ENCODE measurements at regions not wholly inside any gene's neighbourhood (a gene's known extent, or its start where the extent isn't known, plus 50 kb on each side); places are given as distances from the start of the nearest gene placed in this dataset.
"Not testable (repeated sequence)": the region's sequence is repeated elsewhere in the genome, so short reads cannot be mapped to it uniquely, and the experiment has no call there.

DNA sequence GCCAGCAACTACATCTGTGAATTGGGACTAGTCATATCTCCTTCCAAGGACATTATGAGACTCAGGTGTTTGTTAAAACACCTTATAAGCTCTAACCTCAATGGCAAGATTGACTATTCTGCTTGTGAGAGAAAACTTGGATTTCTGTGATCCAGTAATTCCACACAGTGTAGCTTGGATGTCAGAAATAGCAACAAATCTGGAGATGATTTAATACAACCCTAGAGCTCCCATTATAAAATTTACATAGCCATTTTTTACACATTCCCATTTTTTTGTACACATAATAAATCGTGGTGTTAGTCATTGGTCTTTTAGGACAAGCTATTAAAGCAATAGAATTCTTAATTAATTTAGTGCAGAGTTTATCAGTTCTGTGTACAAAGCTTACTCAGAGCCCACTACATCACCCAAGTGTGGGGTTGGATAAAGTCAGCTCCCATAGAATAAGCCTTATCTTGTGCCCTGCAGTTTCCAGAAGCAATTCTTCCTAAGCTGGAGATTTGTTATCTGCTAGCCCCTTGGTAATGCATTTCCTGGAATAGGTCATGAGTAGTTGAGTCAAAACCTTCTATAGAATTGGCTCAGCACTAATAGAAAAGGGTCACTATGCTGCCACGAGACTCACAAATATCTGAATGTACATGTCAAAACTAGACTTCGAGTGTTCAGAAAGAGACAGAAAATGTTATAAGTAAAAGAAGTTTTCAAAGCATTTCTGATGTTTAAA, 434.0 kb upstream of the RUNX1 start:
- DNase-seq: no peak

DNA sequence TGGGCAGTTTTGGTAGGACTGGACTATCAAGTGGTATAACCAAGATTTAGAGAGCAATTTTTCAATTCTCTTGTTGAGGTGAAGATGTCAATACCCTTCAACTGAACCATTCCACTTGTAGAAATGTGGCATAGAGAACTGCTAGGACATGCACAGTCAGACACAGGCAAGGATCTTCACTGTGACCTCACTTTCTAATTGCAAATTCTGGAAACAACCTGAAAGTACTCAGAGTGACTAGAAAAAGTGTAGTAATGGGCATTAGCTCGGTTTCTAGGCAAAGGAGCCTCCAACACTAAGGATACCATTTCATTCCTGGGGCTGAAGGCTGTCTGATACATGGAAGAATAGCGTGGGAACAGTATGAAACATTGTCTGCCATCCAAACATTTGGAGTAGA, 433.0 kb upstream of the RUNX1 start:
- no peak for DNase-seq

DNA sequence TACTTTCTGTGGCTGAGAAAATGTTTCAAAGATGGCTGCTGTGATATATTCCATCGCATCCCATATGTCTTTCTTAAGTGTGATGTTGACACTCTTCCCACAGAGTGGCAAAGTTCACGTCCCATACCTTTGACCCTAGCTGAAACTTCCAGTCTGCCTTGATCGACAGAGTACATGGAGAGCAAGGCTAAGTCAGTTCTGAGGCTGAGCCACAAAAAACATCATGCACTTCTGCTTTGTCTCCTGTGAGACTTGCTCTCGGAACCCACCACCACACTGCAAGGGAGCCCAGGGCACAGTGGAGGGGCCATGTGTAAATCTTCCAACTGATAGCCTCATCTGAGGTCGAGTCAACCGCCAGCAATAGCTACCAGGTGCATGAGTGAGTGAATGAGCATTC, 431.9 kb upstream of the RUNX1 start:
- no peak for DNase-seq

DNA sequence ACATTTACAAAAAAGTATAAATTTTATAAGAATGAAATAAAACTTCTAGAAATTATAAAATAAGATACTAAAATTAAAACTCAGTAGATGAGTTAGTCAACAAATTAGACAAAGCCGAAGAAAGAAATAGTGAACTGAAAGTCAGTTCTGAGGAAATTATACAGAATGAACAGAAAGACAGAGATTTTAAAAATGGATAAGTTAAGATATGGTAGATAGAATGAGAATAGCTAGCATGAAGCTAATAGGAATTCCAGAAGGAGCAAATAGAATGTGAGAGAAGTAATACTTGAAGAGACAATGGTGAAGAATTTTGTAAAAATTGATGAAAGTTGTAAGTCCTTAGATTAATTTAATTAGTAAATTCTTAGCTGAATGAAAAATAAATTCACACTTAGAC, 430.4 kb upstream of the RUNX1 start:
- DNase-seq: no peak

DNA sequence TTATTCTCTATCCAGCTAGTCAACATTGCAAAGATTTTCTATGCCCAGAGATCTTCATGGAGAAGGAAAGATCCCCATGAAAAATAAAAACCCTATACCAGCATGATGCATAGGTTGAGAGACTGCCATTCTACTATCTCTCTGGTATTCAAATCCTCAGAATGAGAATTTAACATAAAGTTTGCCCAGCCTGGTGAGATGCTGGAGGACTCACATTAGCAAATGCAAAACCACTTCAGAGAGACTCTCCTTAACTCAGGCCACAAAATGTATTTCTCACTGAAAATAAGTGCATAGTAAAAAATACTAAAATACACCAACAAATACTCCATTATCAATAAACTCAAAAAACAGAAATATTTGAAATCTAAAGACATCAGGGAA, 430.0 kb upstream of the RUNX1 start:
- DNase-seq: no peak

DNA sequence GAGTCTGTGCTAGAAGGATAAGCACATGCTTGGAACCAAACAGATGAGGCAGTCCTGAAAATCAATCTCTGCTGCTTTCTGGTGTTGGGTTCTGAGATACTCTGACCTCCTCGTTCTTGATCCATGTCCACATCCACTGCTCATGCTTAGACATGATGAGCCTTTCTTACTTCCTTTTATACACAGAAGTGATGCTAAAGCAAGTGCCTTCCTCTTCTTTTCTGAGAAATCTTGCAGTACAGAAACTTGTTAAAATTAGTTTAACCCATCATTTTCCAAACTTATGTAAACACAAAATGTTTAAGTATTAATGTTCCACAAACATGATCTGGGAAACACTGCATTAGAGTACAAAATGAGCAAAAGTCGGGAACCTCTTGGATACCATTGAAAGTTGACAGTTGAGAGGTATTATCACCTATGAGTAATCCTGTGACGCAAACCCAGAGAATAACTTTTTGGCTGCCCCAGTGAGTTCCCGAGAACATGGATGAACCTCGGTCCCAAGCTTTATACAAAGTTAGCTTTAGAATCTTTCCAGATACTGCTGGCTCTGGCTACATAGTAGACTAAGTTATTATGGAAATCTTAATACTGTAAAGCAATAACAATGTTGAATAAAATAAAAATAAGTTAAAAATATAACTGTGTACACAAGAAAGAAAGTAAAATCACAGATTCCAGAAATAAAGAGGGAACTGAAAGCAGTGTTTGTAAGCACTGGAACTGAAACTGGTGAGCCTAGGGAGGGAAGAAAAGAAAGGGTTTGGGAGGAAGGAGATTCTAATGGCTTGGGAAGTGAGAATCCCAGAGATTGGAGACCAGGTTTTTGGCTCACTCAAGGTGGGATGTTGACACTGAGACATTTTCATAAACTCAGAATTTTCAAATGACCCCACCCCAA, 429.3 kb upstream of the RUNX1 start:
- DNase-seq: no peak

DNA sequence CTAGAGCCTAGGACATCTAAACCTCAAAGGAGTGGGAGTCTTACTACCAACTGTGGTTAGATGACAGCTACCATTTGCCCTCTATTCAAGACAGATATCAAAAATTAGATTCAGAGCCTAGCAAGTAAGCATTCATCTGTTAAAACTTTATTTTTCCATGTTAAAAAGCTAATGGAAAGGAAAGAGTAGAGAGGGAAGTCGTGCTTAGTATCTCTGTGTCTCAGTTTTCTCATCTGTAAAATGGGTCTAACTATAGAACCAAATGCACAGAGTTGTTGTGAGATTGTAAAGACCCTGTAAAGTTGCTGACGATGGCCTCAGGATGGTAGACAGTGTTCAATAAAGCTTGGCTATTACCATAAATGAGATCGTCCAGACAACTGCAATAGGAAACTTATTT, 428.5 kb upstream of the RUNX1 start:
- DNase-seq: no peak

DNA sequence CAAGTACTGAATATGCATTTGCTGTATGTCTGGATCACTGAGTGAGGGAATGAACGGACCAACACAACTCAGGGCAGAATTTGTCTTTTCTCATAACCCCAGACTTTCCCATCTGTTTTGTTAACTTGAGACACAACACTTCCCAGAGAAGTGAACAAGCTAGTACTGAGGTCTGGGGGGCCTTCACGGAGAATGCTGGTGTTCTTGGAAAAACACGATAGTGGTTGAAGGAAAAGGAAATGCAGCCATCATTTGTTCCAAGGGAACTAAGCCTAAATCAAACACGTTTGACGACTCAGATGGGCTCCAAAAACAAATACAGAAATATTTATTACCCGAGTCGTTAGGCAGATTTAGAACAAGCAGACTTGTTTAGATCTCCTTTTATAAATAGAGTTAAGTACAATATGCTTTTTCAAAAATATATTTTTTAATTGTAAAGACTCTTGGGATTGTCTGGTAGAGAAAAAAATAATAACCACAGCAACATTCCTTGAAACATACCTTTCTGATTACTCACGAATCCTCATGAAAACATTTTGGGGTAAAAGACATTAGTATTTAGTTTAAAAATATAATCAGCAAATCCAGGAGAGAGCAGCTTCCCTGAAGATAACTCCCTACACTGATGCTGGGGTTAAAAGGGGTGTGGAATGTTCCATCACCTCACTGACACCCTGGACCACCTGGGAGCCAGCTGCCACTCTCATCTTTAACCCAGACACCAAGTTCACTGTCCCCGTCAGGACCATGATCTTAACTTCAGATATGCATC, 427.7 kb upstream of the RUNX1 start:
- no peak for DNase-seq

DNA sequence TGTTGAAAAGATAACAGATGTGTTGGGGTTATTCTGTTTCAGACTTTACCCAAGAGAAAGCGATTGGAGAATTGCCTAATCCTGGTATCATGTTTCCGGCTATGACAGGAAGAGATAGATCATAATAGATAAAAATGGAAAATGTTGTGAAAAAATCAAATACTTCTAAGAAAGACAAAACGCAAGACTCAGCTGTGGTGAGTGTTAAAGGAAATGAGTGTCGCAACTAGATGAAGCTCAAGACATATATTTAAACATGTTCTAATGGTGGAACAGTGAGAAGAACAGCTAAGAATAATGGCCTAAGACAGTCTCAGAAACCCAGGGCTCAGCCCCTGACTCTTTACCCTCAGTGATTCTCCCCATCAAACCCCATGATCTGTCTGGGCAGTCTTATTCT, 426.7 kb upstream of the RUNX1 start:
- DNase-seq: no peak

DNA sequence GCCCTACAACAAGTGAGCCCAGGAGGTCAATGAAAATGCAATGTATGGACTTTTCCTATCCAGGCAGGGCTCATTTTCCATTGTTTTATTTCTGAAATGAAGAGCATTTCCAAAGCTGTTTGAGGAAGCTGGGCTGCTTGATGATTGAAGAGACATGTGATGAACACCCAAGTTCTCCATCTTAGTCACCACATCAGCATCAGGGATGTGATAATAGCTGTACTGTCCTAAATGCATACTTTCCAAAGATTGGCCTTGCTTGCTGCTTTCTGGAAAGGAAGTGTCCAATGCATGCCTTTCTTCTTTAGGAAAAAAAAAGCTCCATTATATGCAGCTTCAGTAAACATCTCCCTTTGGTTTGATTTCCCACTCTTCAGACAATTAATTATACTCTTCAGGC, 425.9 kb upstream of the RUNX1 start:
- no peak for DNase-seq

DNA sequence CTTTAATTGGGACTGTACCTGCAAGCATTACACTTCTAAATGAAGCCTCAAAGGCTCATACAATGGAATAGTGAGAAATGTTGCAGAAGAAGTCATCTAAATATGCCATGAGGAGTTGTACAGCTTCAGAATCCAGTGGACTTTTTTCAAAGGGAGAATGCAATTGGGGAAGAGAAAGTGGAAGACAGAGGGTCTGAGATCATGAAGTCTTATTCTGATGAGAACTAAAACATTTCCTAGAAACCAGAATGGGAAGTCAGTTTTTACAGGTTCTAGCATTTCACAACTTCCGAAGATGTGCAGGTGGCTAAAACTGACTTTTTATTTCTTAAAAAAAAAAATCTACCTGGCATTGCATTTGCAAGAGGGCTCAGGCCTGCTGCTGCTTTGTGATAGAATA, 424.4 kb upstream of the RUNX1 start:
- DNase-seq: no peak

DNA sequence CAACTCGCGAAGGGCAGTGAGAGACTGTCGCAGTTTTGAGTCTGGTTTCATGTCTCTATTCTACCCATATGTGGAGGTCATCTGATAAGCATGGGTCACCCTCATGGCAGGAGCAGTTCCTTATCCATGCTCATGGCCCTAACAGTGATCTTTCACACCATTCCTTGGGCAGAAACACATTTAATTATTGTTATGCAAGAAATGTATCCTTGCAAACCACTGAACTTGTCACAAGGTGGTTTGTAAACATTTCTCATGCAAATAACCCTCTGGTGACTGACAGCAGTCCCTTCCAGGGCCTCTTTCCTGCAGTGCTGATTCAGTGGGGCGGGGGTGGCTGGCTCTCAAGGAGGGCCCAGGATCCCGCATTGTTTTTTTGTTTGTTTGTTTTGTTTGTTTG, 421.4 kb upstream of the RUNX1 start:
- no peak for DNase-seq

DNA sequence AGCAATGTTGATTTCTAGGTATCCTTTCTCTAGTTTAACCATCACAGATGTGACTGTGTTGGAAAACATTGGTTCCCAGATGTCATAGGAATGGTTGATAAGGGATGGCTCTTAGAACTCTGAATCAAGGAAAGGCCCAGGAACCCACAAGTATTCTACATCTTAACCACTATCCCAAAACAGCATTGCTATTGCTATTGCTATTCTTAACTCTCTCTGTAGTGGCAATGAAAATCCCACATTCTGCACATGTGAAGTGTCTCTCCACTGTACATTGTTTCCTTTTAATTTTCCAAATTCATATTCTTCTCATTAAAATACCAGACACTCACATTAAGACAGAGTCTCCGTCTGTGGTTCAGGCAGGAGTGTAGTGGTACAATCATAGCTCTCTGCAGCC, 420.4 kb upstream of the RUNX1 start:
- no peak for DNase-seq

DNA sequence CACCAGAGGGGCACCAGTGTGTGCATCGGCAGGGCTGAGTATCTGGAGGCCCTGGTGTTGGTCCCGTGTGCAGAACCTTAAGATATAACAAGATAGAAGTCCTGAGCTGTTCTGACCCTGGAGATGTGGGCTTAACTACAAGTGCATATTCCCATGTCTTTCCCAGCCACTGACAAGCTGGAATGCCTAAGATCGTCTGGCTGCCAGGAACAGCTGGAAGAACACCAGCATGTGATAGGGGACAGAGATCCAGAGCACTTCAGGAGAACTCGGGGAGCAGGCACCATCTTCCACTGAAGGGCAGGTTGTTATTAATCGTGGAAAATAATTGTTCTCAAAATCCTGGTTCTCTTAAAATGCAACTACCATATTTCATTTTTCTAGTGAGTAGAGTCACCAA, 419.9 kb upstream of the RUNX1 start:
- no peak for DNase-seq

DNA sequence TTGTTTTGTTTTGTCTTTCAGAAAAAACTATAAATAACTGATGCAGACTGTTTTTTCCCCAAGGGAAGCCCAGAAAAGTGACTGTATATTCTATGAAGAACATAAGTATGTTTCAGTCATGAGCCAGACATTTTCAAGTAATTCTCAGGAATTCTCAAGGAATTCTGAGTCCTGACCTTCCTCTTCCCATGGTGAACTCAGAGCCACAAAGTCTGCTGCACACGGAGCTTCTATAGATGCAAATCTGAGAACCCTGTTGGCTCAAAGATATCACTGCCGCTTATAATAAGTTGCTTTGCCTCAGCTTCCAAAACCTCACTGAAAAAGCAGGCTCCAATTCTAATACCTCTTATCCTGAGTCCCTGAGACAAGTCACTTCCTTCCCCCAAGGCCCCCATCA, 418.5 kb upstream of the RUNX1 start:
- no peak for DNase-seq

DNA sequence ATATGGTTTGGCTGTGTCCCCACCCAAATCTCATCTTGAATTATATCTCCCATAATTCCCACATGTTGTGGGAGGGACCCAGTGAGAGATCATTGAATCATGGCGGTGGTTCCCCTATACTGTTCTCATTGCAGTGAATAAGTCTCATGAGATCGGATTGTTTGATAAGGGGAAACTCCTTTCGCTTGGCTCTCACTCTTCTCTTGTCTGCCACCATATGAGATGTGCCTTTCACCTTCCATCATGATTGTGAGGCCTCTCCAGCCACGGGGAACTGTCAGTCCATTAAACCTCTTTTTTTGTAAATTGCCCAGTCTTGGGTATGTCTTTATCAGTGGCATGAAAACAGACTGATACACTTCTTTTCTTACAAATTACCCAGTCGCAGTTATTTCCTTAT, 417.6 kb upstream of the RUNX1 start:
- DNase-seq: not testable (repeated sequence)

DNA sequence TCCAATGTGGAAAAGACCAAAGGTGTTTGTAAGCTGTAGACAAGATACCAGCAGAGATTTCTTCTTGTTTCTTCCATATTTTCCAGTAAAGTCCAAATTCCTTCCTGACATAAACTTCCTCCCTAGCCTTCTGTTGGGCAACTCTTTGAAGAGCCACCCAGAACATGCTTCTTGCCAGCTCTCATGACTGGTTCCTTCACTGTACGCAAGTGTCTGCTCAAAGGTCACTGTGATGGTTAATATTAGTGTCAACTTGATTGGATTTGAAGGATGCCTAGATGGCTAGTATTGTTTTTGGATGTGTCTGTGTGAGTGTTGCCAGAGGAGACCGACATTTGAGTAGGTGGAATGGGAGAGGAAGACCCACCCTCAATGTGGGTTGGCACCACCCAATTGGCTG, 416.6 kb upstream of the RUNX1 start:
- DNase-seq: no peak

DNA sequence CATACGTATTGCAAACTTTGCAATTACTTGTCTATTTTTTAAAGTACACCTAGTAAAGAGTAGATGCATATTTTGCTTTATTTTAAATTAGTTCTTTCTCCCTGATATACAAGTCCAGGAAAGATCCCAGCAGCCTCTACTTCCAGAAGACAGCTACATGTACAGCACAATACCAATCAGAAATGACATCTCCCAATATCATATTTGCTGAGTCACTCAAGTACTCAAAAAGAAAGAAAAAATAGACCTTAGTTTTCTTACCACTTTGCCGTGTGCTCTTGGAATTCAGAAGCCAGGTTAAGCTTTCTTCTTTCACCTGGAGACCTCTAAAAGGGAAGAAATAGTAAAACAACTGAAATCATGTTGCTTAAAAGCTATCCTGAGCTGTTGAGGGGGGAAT, 412.6 kb upstream of the RUNX1 start:
- no peak for DNase-seq

DNA sequence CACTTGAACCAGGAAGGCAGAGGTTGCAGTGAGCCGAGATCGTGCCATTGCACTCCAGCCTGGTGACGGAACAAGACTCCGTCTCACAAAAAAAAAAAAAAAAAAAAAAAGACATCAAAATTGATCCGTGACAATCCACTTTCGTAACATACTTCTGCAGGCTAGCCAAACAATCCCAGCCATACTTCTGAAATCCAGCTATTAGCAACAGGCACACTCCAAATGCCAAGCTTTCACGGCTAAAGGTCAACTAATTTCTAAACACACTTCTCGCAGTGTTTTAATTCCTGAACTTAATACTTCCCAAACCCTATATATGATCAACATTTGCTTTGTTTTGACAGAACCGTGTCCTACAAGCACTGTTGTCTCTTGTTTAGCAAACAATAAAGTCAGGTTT, 411.3 kb upstream of the RUNX1 start:
- DNase-seq: no peak

DNA sequence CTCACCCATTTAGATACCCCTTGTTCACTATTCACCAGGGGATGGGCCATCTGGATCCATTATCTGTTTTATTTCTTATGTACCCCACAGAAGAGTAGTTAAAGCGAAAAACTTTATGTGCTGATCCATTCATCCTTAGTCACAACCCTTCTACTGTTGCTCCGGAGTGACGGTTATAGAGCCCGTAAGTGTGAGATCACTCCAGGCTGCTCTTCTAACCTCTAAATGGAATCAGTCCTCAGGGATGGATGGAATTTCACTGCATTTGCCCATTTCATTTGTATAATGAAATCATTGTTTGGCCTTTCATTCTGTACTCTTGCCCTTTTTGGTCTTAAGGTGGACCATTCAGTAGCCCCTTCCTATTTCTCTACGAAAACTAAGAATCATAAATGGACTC, 409.3 kb upstream of the RUNX1 start:
- no peak for DNase-seq

DNA sequence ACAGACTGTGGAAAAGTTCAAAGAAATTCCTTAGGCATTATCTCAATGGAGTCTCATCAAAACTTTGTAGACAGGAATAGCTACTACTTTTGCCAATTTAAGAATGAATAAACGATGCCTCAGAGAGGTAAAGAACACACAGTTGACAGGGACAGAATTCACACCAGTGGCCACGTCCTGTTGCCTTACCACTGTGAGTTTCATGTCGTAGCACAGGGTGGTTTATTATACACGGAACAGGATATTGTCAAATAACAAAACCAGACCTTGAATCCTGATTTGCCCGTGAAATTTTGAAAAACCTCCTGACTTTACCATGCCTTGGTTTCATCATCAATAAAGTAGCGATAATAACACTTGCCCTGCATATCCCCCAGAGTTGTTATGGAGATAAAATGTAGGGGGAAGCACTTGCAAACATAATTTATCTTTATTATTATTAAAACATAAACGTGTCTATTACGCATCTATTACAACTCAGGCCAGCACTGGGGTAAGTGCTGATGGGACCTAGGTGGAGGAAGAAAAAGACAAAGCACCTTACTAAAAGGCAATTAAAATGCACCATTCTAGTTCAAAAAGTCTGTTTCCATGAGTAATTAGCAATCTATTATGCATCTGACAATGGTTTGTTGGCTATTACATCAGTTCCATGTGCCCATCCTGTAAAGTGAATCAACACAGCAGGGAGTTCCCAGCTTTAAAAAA, 408.1 kb upstream of the RUNX1 start:
- DNase-seq: no peak

DNA sequence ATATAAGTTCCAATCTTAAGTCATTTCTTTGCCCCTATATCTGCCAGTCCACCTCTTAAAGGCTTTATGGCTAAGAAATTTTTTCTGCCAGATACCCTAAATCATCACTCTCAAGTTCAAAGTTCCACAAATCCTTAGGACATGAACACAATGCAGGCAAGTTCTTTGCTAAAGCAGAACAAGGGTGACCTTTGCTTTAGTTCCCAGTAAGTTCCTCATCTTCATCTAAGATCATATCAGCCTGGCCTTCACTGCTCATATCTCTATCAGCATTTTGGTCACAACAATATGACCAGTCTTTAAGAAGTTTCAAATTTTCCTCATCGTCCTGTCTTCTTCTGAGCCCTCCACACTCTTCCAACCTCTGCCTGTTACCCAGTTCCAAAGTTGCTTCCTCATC, 402.2 kb upstream of the RUNX1 start:
- no peak for DNase-seq

DNA sequence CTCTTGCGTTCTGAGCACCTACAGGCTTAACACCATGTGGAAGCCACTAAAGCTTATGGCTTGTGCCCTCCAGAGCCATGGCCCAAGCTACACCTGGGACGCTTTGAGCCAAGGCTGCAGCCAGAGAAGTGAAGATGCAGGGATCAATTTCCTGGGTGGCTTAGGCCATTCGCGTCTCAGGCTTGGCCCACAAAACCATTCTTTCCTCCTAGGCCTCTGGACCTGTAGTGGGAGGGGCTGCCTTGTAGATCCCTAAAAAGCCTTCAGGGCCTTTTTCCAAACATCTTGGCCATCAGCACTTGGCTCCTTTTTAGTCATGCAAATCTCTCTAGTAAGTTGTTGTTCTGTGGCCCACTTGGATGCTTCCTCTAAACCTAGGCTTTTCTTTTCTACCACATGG, 401.7 kb upstream of the RUNX1 start:
- DNase-seq: no peak

All from activated naive CD4-positive, alpha-beta T cell treated with Interleukin-2 at 50 U/mL for 16 hours (primary cell).